ENCODE measurements at regions not wholly inside any gene's neighbourhood (a gene's known extent, or its start where the extent isn't known, plus 50 kb on each side); places are given as distances from the start of the nearest gene placed in this dataset.
"Not testable (repeated sequence)": the region's sequence is repeated elsewhere in the genome, so short reads cannot be mapped to it uniquely, and the experiment has no call there.

- no peak for DNase-seq (ENCODE audit: low read depth in 2 of 2)
Measured at GRCh38 chr1:14345946-14346550, 252.4 kb upstream of the KAZN start.

DNA sequence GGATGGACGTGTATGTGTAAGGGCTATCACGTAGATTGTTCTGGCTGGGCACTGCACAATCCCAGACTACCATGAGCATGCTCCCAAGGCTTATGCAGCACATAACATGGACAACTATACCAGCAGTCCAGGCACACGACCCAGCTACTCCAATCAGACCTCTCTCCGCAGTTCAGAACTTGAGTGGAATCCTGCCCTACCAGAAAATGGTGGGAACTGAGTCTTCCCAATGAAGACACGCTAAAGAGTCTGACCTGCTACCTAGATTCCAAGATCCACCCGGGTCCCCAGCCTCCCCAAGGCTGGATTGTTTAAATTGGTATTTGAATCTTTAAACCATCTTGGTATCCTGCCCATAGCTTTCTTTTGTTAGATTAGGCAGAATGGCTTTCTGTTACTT, 251.3 kb upstream of the KAZN start:
- no peak for DNase-seq (ENCODE audit: low read depth in 2 of 2)

GRCh38 chr1:14347776-14348175, 250.7 kb upstream of the KAZN start:
- no peak for DNase-seq (ENCODE audit: low read depth in 2 of 2)

GRCh38 chr1:14350197-14350596, 248.3 kb upstream of the KAZN start:
- no peak for DNase-seq (ENCODE audit: low read depth in 2 of 2)

DNA sequence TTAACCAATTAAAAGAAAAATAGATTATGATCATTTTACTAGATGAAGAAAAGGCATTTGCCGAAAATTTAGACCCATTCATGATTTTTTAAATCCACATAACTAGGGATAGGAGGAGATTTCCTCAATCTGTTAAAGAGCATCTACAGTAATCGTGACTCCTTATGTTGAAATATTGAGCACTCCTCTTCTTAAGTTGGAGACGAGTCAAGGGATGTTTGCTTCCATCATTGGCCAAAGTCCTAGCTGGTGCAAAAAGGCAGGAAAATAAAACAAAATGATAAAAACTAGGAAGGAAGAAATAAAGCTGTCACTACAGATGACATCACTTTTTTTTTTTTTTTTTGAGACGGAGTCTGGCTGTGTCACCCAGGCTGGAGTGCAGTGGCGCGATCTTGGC, 245.6 kb upstream of the KAZN start:
- DNase-seq (ENCODE audit: low read depth in 2 of 2), result no peak

- not testable (repeated sequence) for DNase-seq (ENCODE audit: low read depth in 2 of 2)
Measured at GRCh38 chr1:14361005-14361404, 237.5 kb upstream of the KAZN start.

- no peak for DNase-seq (ENCODE audit: low read depth in 2 of 2)
Measured at GRCh38 chr1:14362331-14362730, 236.2 kb upstream of the KAZN start.

DNA sequence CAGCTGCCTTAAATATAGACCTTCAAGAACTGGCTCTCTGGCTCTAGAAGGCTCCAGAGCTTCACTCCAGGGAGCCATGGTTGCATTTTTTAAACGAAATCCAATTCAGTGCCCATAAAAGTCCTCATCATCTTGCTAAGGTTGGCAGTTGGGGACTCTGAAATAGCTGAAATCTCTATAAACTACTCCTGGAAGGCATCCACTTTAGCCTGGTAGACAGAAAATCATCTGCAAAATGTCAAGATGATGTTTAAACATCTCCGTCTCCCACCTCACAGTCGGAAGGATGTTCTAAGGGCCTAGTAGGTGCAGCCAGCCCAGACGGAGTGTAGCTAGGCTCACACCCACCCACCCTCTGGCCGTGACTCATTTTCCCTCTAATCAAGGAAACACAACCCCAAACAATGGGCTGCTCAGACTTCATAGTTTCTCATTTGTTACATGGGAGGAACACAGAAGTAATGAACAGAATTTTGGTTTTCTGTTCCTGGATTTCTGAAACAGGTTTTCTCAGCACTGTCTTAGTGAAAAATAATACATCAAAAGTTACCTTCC, 235.4 kb upstream of the KAZN start:
- DNase-seq (ENCODE audit: low read depth in 2 of 2), result no peak

DNA sequence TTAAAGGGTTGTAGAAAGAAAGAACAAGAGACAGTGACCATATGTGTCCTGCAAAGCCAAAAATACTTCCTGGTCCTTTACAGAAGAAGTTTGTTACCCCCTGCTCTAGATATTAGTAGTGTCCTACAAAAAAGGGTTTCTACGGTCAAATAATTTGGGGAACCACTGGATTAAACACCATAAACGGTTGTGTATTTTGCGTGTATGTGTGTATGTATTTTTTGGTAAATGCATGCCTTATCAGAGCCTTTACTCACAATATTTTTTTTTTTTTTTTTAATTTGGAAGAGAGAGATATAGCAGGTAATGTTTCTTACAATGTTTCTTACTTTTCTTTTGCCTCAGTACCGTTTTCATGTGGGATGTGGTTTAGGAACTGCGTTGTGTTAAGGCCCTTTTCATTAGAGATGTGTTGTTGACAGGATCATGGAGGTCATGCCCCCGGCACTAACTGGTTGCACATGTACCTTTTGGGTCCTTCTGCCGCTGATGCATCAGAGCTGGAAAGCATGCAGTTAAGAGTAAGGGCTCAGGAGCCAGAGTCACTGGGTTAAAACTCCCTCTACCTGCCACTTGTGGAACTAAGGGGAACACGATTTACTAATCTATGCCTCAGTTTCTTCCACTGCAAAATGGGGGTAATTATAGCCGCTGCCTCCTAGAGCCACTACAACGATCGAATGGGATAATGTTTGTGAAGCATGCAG, 234.6 kb upstream of the KAZN start:
- no peak for DNase-seq (ENCODE audit: low read depth in 2 of 2)

DNA sequence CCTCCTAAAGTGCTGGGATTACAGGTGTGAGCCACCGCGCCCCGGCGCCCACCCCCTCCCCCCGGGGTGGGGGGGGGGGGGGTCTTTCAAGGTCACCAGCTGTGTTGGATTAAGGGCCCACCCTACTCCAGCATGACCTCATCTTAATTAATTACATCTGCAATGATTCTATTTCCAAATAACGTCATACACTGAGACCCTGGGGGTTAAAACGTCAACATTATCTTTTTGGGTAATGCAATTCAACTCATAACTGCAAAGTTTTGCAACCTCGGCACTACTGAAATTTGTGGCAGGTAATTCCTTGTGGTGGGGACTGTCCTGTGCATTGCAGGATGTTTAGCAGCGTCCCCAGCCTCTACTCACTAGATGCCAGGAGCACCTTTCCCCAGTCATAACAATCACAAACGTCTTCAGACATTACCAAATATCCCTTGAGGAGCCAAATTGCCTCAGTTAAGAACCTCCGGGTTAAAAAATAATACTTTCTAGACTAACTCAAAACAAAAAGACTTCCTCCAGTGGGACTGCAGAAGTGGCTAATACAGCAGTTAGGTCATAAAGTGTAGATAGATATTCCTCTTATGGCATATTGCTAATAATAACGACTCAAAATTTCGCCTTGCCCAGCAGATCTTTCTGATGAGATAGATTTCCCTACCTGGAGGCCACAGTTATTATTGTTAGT, 233.0 kb upstream of the KAZN start:
- DNase-seq (ENCODE audit: low read depth in 2 of 2), result no peak

GRCh38 chr1:14366091-14367018, 232.1 kb upstream of the KAZN start:
- DNase-seq (ENCODE audit: low read depth in 2 of 2), result no peak

DNA sequence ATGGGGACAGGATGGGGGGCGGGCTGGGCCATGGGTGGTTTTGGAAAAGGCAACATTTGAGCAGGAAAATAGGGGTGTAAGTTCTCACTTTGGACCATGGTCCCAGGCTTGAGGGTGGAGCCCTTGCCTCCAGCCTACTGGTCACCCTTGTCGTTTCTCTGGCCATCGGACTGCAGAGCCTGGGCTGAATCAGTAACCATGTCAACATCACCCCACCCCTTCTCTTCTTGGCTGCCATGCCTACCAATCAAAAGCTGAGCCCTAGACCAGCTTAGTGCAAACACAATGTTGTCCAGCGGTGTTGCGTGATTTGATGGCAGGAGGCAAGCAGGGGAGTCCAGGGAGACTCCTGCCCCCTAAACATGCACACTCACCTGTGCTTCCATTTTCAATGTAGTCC, 231.0 kb upstream of the KAZN start:
- DNase-seq (ENCODE audit: low read depth in 2 of 2), result no peak

GRCh38 chr1:14369526-14370213, 228.8 kb upstream of the KAZN start:
- DNase-seq (ENCODE audit: low read depth in 2 of 2), result no peak

- no peak for DNase-seq (ENCODE audit: low read depth in 2 of 2)
Measured at GRCh38 chr1:14371771-14372497, 226.6 kb upstream of the KAZN start.

- no peak for DNase-seq (ENCODE audit: low read depth in 2 of 2)
Measured at GRCh38 chr1:14372526-14372925, 226.0 kb upstream of the KAZN start.

- no peak for DNase-seq (ENCODE audit: low read depth in 2 of 2)
Measured at GRCh38 chr1:14373081-14373758, 225.3 kb upstream of the KAZN start.

- no peak for DNase-seq (ENCODE audit: low read depth in 2 of 2)
Measured at GRCh38 chr1:14375226-14375625, 223.3 kb upstream of the KAZN start.

- DNase-seq (ENCODE audit: low read depth in 2 of 2), result no peak
Measured at GRCh38 chr1:14377386-14377785, 221.1 kb upstream of the KAZN start.

DNA sequence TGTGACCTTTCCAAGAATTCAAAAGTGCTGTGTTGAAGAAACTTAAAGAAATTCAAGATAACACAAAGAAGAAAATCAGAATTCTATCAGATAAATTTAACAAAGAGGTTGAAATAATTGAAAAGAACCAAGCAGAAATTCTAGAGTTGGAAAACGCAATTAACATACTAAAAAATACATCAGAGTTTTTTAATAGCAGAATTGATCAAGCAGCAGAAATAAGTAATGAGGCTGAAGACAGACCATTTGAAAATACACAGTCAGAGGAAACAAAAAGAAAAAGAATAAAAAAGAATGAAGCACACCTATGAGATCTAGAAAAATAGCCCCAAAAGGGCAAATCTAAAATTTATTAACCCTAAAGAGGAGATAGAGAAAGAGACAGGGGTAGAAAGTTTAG, 218.1 kb upstream of the KAZN start:
- no peak for DNase-seq (ENCODE audit: low read depth in 2 of 2)

DNA sequence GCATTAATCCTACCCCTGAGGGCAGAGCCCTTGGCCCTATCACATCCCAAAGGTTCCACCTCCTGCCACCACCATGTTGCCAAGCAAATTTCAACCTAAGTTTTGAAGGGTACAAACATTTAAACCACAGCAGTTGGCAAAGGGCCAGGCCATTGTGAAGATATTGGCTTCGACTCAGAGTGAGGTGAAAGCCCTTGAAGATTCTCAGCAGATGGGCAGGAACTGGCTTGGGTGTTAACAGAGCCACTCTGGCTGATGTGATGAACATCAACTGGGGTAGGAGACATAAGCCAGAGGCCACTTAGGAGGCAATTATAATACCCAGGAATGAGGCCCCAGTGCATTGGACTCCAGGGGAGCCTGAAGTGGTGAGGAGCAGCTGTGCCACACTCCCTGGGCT, 207.7 kb upstream of the KAZN start:
- DNase-seq (ENCODE audit: low read depth in 2 of 2), result no peak

All from stimulated activated CD4-positive, alpha-beta T cell treated with anti-CD3 and anti-CD28 coated beads, Interleukin-12 subunit alpha, Interleukin-12 subunit beta, amount 100 ng/mL, for 24 hours (primary cell).